Vagina (tissue), 2 donors: ENCODE measurements at regions not wholly inside any gene's neighbourhood (a gene's known extent, or its start where the extent isn't known, plus 50 kb on each side); places are given as distances from the start of the nearest gene placed in this dataset.

ENCODE experiments used
- DNase-seq, 2 donors: peaks; one replicate each; pipeline ENCODE4 v3.0.0-alpha.2; 2017; ENCODE audit errors: extremely low spot score in 2 of 2
- H3K27ac ChIP-seq: fragments of 200-600 bp; sonication (generic); one replicate; pipeline ENCODE4 v1.5.1; 2019
- H3K27me3 ChIP-seq: fragments of 200-600 bp; sonication (generic); one replicate; pipeline ENCODE4 v1.5.1; 2019
- H3K36me3 ChIP-seq, 2 donors: fragments of 200-600 bp; sonication (generic); one replicate each; pipeline ENCODE4 v1.5.1; 2017 to 2019
- H3K4me1 ChIP-seq: fragments of 200-600 bp; sonication (generic); one replicate; pipeline ENCODE4 v1.5.1; 2019
- H3K4me3 ChIP-seq, 2 donors: fragments of 200-600 bp; sonication (generic); 1 replicate in 1 of 2; 2 replicates in 1 of 2; pipeline ENCODE4 v1.5.1; 2016 to 2019
- H3K9me3 ChIP-seq: fragments of 200-600 bp; sonication (generic); one replicate; pipeline ENCODE4 v1.5.1; 2019
- POLR2A ChIP-seq, 2 donors: fragments of 450-650 bp; IDR thresholded peaks; one replicate each; pipeline ENCODE4 v1.6.1; 2017; ENCODE audit warnings: antibody characterized with exemption in 2 of 2, mild to moderate bottlenecking in 2 of 2, moderate library complexity in 2 of 2
- POLR2AphosphoS5 ChIP-seq, 2 donors: sonication (generic); formaldehyde crosslinking; IDR thresholded peaks; one replicate each; pipeline ENCODE4 v1.9.0; 2017; ENCODE audit warnings: antibody characterized with exemption in 2 of 2, mild to moderate bottlenecking in 2 of 2, low read depth in 1 of 2; ENCODE audit not compliant: insufficient read depth in 1 of 2
- intact Hi-C: fragments of 100-400 bp; cut with DNase I; formaldehyde crosslinking; loops from one replicate; pipeline ENCODE4 v1.15.1; 2023
- TF ChIP-seq, protein P1 (sequence below), 3 experiments: fragments of 450-650 bp in 2 of 3; fragments of 200-600 bp in 1 of 3; sonication (generic) in 1 of 3; IDR thresholded peaks; one replicate each; pipeline ENCODE4 v1.5.1; 2017 to 2019; ENCODE audit warnings: antibody characterized with exemption in 3 of 3, mild to moderate bottlenecking in 2 of 3, moderate library complexity in 2 of 3

DNA sequence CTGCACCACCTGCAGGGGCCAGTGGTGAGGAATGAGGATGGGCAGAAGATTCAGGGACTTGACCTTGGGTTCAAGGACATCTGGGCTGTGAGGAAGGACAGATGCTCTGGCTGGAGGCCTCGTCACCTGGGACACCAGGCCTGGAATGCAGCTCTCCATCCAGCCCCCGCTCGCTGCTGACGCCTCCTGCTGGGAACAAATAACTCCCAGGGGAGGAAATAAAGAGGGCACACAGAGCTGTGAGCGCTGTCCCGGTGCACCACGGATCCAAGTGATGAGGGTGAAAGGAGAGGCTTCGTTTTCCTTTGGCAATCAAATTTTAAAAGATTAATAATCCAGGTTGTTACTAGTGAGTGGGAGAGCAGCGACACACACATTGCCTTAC is 368.0 kb upstream of the MYT1L start:
- Histone ChIP-seq H3K27ac (no peak overlapping the region), H3K9me3 (no peaks in the 10 kb centered on the region), H3K36me3 (no peaks in the 10 kb centered on the region), H3K4me3 (no peak overlapping the region), H3K27me3 (no peaks in the 10 kb centered on the region), H3K4me1 (peaks cover 11% of the 10 kb centered on the region)
- TF ChIP-seq POLR2AphosphoS5 (IDR thresholded peaks at IDR 0.05; ENCODE audit: insufficient read depth in 1 of 2, low read depth in 1 of 2) (no peak), POLR2A (IDR thresholded peaks at IDR 0.05) (no peak)
- TF ChIP-seq, protein P1, sequence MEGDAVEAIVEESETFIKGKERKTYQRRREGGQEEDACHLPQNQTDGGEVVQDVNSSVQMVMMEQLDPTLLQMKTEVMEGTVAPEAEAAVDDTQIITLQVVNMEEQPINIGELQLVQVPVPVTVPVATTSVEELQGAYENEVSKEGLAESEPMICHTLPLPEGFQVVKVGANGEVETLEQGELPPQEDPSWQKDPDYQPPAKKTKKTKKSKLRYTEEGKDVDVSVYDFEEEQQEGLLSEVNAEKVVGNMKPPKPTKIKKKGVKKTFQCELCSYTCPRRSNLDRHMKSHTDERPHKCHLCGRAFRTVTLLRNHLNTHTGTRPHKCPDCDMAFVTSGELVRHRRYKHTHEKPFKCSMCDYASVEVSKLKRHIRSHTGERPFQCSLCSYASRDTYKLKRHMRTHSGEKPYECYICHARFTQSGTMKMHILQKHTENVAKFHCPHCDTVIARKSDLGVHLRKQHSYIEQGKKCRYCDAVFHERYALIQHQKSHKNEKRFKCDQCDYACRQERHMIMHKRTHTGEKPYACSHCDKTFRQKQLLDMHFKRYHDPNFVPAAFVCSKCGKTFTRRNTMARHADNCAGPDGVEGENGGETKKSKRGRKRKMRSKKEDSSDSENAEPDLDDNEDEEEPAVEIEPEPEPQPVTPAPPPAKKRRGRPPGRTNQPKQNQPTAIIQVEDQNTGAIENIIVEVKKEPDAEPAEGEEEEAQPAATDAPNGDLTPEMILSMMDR (IDR thresholded peaks at IDR 0.05), result no peak
- intact Hi-C loops, result no loop called here
- DNase-seq, result no peak

DNA sequence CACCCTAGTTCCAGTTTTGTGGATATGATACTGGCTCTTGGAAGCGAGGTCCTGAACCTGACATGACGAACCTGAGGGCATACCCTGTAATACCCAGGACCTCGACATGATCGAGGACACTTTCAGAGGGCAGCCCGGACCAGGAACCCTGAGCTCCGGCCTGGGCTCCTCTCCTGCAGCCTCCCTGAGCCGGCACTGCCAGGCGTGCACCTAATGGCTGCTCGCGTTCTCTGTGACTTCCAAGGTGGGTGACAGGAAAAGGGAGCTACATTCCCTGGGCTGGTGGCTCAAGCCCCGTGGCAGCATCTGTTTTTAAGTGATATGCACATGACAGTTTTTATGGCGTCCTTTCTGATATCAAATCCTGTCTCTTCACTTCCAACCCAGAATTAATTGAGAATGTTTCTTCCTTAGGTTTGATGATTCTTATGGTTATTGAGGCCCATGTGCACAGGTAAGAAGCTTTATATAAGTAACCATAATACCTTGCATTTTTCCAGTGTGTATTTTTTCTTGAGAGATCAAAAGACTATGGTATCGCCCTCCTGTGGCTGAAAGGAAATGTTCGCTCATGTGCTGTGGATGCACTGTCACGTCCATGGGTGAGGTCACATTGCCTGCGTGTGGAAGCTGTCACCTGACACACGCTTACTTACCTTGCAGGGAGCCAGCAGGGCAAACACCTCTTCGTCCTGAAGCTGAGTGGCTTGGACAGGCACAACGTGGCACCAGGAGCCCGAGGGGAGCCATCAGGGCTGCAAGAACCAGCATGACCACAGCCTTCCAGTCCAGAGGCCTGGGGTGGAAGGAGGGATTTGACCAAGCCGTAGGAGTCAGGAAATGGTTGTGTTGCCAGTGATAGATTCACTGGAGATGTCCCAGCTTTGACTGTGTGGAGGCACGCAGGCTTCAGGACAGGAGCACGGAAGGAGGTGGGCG is 367.4 kb upstream of the MYT1L start:
- no peak overlapping the region for H3K27ac ChIP-seq
- H3K36me3 ChIP-seq, result no peaks in the 10 kb centered on the region
- TF ChIP-seq, protein P1 (IDR thresholded peaks at IDR 0.05), result no peak
- TF ChIP-seq POLR2AphosphoS5 (IDR thresholded peaks at IDR 0.05; ENCODE audit: insufficient read depth in 1 of 2, low read depth in 1 of 2), result no peak
- TF ChIP-seq POLR2A (IDR thresholded peaks at IDR 0.05), result no peak
- no peaks in the 10 kb centered on the region for H3K27me3 ChIP-seq
- no peaks in the 10 kb centered on the region for H3K9me3 ChIP-seq
- H3K4me1 ChIP-seq, result peaks cover 11% of the 10 kb centered on the region
- H3K4me3 ChIP-seq, result no peak overlapping the region
- no peak for DNase-seq
- intact Hi-C loops, result no loop called here

DNA sequence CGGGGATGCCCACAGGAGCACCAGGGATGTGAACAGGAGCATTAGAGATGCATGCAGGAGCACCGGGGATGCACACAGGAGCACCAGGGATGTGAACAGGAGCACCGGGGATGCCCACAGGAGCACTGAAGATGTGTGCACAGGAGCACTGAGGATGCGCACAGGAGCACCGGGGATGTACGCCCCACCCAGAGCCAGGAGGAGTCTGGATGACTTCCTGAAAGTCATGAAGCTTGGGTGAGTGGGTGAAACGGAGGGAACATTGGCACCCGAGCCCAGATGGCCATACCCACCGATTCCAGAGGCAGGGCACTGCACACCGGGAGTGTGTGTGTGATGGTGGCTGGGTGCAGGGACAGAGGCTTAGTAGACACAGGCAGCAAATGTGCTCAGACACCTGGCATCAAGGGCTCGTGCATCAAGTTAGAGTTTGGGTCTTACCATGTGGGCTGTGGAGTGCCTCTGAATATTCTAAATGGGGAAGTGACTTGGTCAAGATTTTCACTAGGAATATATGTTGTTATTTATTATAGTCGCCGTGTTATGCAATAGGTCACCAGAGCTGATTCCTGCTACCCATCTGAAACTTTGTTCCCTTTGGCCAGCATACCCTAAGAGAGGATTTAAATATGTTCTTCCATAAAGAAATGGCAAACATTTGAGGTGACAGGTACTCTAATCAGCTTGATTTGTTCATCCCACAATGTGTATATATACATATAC is 365.8 kb upstream of the MYT1L start:
- TF ChIP-seq POLR2AphosphoS5 (IDR thresholded peaks at IDR 0.05; ENCODE audit: insufficient read depth in 1 of 2, low read depth in 1 of 2), result no peak
- TF ChIP-seq, protein P1 (IDR thresholded peaks at IDR 0.05), result no peak
- no peak for TF ChIP-seq POLR2A (IDR thresholded peaks at IDR 0.05)
- intact Hi-C loops, result no loop called here

DNA sequence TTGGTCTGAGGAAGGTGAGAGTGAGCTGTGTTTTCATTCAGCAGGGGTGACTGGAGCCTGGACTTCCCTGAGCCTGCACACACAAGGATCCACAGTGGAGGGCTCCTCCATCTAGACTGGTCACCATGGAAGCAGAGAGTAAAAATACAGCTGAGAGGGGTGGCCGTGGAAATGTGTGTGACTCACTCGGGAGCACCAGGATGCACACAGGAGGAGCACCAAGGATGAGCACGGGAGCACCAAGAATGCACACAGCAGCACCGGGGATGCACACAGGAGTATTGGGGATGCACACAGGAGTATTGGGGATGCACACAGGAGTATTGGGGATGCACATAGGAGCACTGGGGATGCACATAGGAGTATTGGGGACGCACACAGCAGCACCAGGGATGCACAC is 365.2 kb upstream of the MYT1L start:
- H3K9me3 ChIP-seq, result no peaks in the 10 kb centered on the region
- no peaks in the 10 kb centered on the region for H3K36me3 ChIP-seq
- no peaks in the 10 kb centered on the region for H3K27me3 ChIP-seq
- H3K4me3 ChIP-seq, result no peak overlapping the region
- peaks cover 11% of the 10 kb centered on the region for H3K4me1 ChIP-seq
- no peak for DNase-seq
- TF ChIP-seq POLR2A (IDR thresholded peaks at IDR 0.05) (no peak), POLR2AphosphoS5 (IDR thresholded peaks at IDR 0.05; ENCODE audit: insufficient read depth in 1 of 2, low read depth in 1 of 2) (no peak)
- TF ChIP-seq, protein P1 (IDR thresholded peaks at IDR 0.05), result no peak
- intact Hi-C loops, result no loop called here
- no peak overlapping the region for H3K27ac ChIP-seq

More for the DNA sequence above, 365.8 kb upstream of the MYT1L start:
- Histone ChIP-seq H3K27me3 (no peaks in the 10 kb centered on the region), H3K27ac (no peak overlapping the region), H3K4me1 (peaks cover 11% of the 10 kb centered on the region), H3K9me3 (no peaks in the 10 kb centered on the region), H3K36me3 (no peaks in the 10 kb centered on the region), H3K4me3 (no peak overlapping the region)
- no peak for DNase-seq
